ENCODE measurements at regions not wholly inside any gene's neighbourhood (a gene's known extent, or its start where the extent isn't known, plus 50 kb on each side); places are given as distances from the start of the nearest gene placed in this dataset.

DNA sequence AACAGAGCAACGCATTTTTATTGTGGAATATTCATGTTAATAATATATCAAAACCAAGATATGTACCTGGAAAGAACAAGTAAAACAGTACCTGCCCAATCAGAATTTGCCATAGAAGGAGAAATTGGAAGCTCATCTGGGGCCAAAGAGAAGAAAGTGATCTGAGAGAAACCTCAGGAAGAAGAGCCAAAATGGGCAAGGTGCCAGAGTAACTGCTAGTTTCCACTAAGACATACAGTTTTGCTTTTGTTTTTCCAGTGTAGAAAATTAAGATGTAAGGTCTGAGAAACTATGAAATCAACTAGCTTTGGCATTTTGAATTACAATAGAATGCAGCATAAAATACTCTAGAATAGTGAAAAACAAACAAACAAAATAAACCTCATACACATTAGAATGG, 2201.2 kb downstream of the ARAP2 start:
- no peaks in the 10 kb centered on the region for H3K9me3 ChIP-seq (ENCODE audit: insufficient read depth in 2 of 2, low read depth in 1 of 2, low read length in 1 of 2)
- H4K5ac ChIP-seq (ENCODE audit: insufficient read length, low read depth, low read length) = no peak overlapping the region
- no peak overlapping the region for H2AK5ac ChIP-seq (ENCODE audit: low read depth, low read length)
- H2AFZ ChIP-seq (ENCODE audit: low read length) = no peak overlapping the region
- no peaks in the 10 kb centered on the region for H3K27me3 ChIP-seq (replicated peaks in 1 of 4; ENCODE audit: control insufficient read depth in 3 of 4, extremely low read depth in 1 of 4, insufficient read depth in 3 of 4, low read length in 3 of 4)
- no peak overlapping the region for H3K4me2 ChIP-seq (ENCODE audit: insufficient read depth in 1 of 2, low read depth in 2 of 2, low read length in 2 of 2)
- no peak overlapping the region for H3K9ac ChIP-seq (replicated peaks in 1 of 4; ENCODE audit: extremely low read depth in 1 of 4, low read depth in 3 of 4, low read length in 3 of 4)
- H2BK5ac ChIP-seq (ENCODE audit: low read depth, low read length) = no peak overlapping the region
- H3K23ac ChIP-seq (ENCODE audit: insufficient read length) = no peak overlapping the region
- POLR2A ChIA-PET (ENCODE audit: partially characterized antibody) = no interaction called here
- H3K4me1 ChIP-seq (replicated peaks in 1 of 4; ENCODE audit: control insufficient read depth in 3 of 4, insufficient read depth in 4 of 4, low read length in 3 of 4) = peaks cover 0 to 2% (median 0%) of the 10 kb centered on the region in 4 experiments; a peak in 1 of 7 replicates
- no peak overlapping the region for H3K18ac ChIP-seq (ENCODE audit: extremely low read depth, low read length)
- no peak overlapping the region for H2BK15ac ChIP-seq (ENCODE audit: low read length)
- H3K79me1 ChIP-seq (ENCODE audit: low read depth, low read length) = no peaks in the 10 kb centered on the region
- no peak overlapping the region for H2BK12ac ChIP-seq (ENCODE audit: low read depth, low read length)
- no peak overlapping the region for H2BK120ac ChIP-seq (replicated peaks; ENCODE audit: low read depth, low read length)
- H4K20me1 ChIP-seq (replicated peaks in 1 of 2; ENCODE audit: control insufficient read depth in 1 of 2, insufficient read depth in 2 of 2, low read length in 2 of 2) = no peaks in the 10 kb centered on the region
- 76% methylated on average over 1 of the region's 1 CpG; no CpG with 5 or more reads in 1 of the 2 experiments for WGBS, 2 experiments (ENCODE audit: extremely low coverage in 1 of 2, insufficient coverage in 1 of 2, insufficient read length in 1 of 2, insufficient replicate concordance in 2 of 2, low coverage in 1 of 2, low lambda C conversion rate in 2 of 2, missing lambda C conversion rate in 1 of 2)
- H3K4ac ChIP-seq (replicated peaks; ENCODE audit: insufficient read length, low read depth, low read length) = no peak overlapping the region
- no peak overlapping the region for H3K56ac ChIP-seq (replicated peaks; ENCODE audit: insufficient read length, low read depth, low read length)
- no peak for FAIRE-seq
- no peaks in the 10 kb centered on the region for H3K23me2 ChIP-seq (ENCODE audit: low read depth, low read length)
- H4K91ac ChIP-seq (replicated peaks; ENCODE audit: insufficient read length, low read length) = no peak overlapping the region
- no peak overlapping the region for H3K14ac ChIP-seq (ENCODE audit: insufficient read length)
- no peak overlapping the region for H4K8ac ChIP-seq (ENCODE audit: extremely low read depth, insufficient read depth, low read length)
- no peak overlapping the region for H3K27ac ChIP-seq (ENCODE audit: low read depth, low read length)
- H2BK20ac ChIP-seq (ENCODE audit: low read length) = no peak overlapping the region
- CTCF ChIA-PET (ENCODE audit: partially characterized antibody) = no interaction called here
- no peaks in the 10 kb centered on the region for H3K79me2 ChIP-seq (ENCODE audit: control insufficient read depth in 1 of 2, insufficient read depth in 2 of 2, low read length in 2 of 2)
- TF ChIP-seq ASH2L (IDR thresholded peaks at IDR 0.05; ENCODE audit: low read length) (no peak), JUND (IDR thresholded peaks at IDR 0.05; ENCODE audit: low read length) (no peak), CEBPB (IDR thresholded peaks at IDR 0.05; ENCODE audit: low read depth, low read length) (no peak), CHD2 (IDR thresholded peaks at IDR 0.05; ENCODE audit: low read length) (no peak), JUN (IDR thresholded peaks at IDR 0.05; ENCODE audit: low read depth, low read length) (no peak), SUZ12 (IDR thresholded peaks at IDR 0.05; ENCODE audit: low read length) (no peak), TAF1 (IDR thresholded peaks at IDR 0.05; ENCODE audit: low read depth, low read length) (no peak), MAFK (IDR thresholded peaks at IDR 0.05; ENCODE audit: low read depth, low read length) (no peak), KDM4A (IDR thresholded peaks at IDR 0.05; ENCODE audit: low read depth, low read length, severe bottlenecking) (no peak), ZNF274 (IDR thresholded peaks at IDR 0.05; ENCODE audit: borderline replicate concordance, extremely low read depth, low read length) (no peak), CREB1 (IDR thresholded peaks at IDR 0.05) (no peak)
- TF ChIP-seq, protein P1, sequence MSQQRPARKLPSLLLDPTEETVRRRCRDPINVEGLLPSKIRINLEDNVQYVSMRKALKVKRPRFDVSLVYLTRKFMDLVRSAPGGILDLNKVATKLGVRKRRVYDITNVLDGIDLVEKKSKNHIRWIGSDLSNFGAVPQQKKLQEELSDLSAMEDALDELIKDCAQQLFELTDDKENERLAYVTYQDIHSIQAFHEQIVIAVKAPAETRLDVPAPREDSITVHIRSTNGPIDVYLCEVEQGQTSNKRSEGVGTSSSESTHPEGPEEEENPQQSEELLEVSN (IDR thresholded peaks at IDR 0.05) = no peak
- TF ChIP-seq, protein P2, sequence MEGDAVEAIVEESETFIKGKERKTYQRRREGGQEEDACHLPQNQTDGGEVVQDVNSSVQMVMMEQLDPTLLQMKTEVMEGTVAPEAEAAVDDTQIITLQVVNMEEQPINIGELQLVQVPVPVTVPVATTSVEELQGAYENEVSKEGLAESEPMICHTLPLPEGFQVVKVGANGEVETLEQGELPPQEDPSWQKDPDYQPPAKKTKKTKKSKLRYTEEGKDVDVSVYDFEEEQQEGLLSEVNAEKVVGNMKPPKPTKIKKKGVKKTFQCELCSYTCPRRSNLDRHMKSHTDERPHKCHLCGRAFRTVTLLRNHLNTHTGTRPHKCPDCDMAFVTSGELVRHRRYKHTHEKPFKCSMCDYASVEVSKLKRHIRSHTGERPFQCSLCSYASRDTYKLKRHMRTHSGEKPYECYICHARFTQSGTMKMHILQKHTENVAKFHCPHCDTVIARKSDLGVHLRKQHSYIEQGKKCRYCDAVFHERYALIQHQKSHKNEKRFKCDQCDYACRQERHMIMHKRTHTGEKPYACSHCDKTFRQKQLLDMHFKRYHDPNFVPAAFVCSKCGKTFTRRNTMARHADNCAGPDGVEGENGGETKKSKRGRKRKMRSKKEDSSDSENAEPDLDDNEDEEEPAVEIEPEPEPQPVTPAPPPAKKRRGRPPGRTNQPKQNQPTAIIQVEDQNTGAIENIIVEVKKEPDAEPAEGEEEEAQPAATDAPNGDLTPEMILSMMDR (IDR thresholded peaks at IDR 0.05; ENCODE audit: control extremely low read depth in 1 of 3, insufficient read depth in 1 of 3, low read depth in 1 of 3, low read length in 3 of 3) = no peak
- H3K4me3 ChIP-seq (ENCODE audit: extremely low read depth in 1 of 4, insufficient read depth in 2 of 4, low read depth in 3 of 4, low read length in 4 of 4) = no peak overlapping the region
- H3K36me3 ChIP-seq (ENCODE audit: control insufficient read depth in 2 of 4, insufficient read depth in 4 of 4, low read length in 3 of 4) = no peaks in the 10 kb centered on the region
- no peak for DNase-seq (ENCODE audit: low read depth in 1 of 2, low spot score in 2 of 2)
